ENCODE measurements at regions not wholly inside any gene's neighbourhood (a gene's known extent, or its start where the extent isn't known, plus 50 kb on each side); places are given as distances from the start of the nearest gene placed in this dataset.

- TF ChIP-seq POLR2A (IDR thresholded peaks at IDR 0.05) (no peak), CTCF (IDR thresholded peaks at IDR 0.05) (no peak)
Measured at GRCh38 chr1:185474440-185475149, 157.6 kb upstream of the IVNS1ABP start.
